DND-41 (cell line): ENCODE measurements at regions not wholly inside any gene's neighbourhood (a gene's known extent, or its start where the extent isn't known, plus 50 kb on each side); places are given as distances from the start of the nearest gene placed in this dataset.

Experiments used
- EZH2 ChIP-seq: IDR thresholded peaks from 3 replicates; pipeline ENCODE4 v1.6.1; 2012; ENCODE audit warnings: borderline replicate concordance, low read depth, mild to moderate bottlenecking, moderate library complexity, low read length, inconsistent platforms; ENCODE audit not compliant: severe bottlenecking
- TF ChIP-seq, protein P1 (sequence below): IDR thresholded peaks from 2 replicates; pipeline ENCODE4 v1.5.1; 2012; ENCODE audit warnings: borderline replicate concordance, low read length, moderate library complexity, mild to moderate bottlenecking; ENCODE audit not compliant: poor library complexity, severe bottlenecking; ENCODE audit errors: extremely low read depth

DNA sequence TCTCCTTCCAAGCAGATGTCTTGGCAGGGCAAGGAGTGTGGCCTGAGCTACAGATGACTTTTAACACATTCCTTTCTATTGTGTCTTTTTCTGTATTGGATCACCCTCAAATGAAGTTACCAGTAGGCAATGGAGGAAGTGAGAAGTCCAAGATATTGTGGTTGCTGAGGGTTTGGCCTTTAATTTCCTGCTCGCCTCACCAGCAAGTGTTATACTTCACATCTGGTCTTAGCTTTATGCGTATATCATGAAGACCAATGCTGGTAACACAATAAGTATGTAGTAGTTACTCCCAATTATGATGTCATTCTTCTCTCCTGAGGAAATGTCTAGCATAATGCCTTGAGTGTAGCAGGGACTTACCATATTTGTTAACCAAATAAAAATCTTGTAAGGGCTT, 179.9 kb downstream of the ZIC1 start:
- TF ChIP-seq, protein P1, sequence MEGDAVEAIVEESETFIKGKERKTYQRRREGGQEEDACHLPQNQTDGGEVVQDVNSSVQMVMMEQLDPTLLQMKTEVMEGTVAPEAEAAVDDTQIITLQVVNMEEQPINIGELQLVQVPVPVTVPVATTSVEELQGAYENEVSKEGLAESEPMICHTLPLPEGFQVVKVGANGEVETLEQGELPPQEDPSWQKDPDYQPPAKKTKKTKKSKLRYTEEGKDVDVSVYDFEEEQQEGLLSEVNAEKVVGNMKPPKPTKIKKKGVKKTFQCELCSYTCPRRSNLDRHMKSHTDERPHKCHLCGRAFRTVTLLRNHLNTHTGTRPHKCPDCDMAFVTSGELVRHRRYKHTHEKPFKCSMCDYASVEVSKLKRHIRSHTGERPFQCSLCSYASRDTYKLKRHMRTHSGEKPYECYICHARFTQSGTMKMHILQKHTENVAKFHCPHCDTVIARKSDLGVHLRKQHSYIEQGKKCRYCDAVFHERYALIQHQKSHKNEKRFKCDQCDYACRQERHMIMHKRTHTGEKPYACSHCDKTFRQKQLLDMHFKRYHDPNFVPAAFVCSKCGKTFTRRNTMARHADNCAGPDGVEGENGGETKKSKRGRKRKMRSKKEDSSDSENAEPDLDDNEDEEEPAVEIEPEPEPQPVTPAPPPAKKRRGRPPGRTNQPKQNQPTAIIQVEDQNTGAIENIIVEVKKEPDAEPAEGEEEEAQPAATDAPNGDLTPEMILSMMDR, result no peak
- no peak for TF ChIP-seq EZH2
